Kasumi-1 (cell line): ENCODE measurements at regions not wholly inside any gene's neighbourhood (a gene's known extent, or its start where the extent isn't known, plus 50 kb on each side); places are given as distances from the start of the nearest gene placed in this dataset.
"Not testable (repeated sequence)": the region's sequence is repeated elsewhere in the genome, so short reads cannot be mapped to it uniquely, and the experiment has no call there.

Source experiments
- DNase-seq, 2 experiments: peaks; one replicate each; lab custom pipeline; 2025; lab: John Stamatoyannopoulos, UW

DNA sequence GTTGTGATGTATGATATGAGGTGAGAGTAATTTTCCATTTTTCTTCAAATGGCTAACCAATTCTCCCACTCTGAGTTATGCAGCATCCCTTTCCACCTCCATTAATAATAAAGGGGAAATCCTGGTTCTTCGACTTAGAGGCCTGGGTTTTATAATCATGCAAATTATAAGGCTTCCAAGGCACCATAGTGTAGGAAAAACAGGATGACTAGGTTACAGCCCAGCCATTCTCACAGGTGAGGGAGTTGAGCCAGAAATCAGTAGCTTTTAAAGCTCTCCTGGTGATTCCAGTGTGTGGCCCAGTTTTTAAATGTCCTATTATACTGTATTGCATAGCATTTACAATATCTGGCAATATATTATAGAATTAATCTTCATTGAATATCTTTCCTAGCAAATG, 203.1 kb downstream of the ARHGEF9 start:
- no peak for DNase-seq

GRCh38 chrX:63581398-63581797, 203.6 kb downstream of the ARHGEF9 start:
- DNase-seq = no peak

- no peak for DNase-seq
Observed at GRCh38 chrX:63576533-63576932, 208.5 kb downstream of the ARHGEF9 start.

DNA sequence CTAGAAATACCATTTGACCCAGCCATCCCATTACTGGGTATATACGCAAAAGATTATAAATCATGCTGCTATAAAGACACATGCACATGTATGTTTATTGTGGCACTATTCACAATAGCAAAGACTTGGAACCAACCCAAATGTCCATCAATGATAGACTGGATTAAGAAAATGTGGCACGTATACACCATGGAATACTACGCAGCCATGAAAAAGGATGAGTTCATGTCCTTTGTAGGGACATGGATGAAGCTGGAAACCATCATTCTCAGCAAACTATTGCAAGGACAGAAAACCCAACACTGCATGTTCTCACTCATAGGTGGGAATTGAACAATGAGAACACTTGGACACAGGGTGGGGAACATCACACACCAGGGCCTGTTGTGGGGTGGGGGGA, 209.3 kb downstream of the ARHGEF9 start:
- not testable (repeated sequence) for DNase-seq

DNA sequence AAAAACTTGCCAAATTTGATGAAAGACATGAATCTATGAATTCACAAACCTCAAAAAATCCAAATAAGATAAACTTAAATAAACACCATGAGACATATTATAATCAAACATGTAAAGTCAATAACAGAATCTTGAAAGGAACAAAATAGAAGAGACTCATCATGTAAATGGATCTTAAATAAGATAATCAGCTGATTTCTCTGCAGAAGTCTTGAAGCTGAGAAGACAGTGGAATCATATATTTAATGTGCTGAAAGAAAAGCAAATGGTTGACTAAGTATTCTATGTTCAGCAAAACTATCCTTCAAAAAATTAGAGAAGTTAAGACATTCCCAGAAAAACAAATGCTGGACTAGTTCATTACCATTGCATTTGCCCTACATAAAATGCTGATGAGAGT, 215.7 kb upstream of the SPIN4 start:
- no peak for DNase-seq

GRCh38 chrX:63561425-63561824, 210.3 kb upstream of the SPIN4 start:
- DNase-seq = no peak

GRCh38 chrX:63560601-63561218, 209.6 kb upstream of the SPIN4 start:
- DNase-seq = peak; percentile 74 to 89

DNA sequence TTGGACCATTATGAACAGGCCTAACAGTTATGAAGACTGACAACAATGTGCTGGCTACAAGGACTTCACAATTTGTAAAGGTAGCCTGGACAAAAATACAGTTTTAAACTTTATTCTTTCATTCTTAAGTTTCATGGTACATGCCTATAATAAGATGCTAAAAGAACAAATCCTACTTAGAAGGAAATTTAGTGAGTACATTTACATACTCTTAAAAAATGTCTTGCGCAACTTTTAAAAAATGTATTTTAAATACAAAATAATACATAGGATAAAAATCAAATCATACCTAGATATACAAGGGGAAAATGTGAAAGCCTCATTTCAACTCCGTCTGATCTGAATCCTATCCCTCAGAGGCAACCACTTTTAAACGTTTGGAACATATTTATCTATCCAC, 200.7 kb upstream of the SPIN4 start:
- no peak for DNase-seq

DNA sequence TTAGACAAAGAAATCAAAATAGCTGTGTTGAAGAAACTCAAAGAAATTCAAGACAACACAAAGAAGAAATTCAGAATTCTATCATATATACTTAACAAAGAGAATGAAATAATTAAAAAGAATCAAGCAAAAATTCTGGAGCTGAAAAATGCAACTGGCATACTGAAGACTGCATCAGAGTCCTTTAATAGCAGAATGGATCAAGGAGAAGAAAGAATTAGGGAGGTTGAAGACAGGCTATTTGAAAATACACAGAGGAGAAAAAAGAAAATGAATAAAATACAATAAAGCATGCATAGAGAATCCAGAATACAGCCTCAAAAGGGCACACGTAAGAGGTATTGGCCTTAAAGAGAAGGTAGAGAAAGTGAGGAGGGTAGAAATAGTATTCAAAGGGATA, 179.5 kb upstream of the SPIN4 start:
- DNase-seq = no peak

DNA sequence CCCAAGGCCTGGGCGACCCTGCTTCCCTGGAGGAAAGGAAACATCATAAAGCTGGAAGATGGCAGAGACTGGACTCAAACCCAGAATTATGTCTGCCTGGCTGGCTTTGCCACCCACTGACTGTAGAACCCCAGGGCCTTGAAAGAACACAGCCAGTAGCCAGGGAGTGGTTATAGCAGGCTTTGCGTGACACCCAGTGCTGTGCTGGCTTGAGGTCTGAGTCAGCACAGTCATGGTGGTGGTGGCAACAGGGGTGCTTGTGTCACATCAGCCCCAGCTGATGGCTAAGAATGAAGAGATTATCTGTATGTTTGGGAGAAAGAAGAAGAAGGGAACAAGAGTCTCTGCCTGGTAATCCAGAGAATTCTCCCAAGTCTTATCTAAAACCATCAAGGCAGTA, 178.8 kb upstream of the SPIN4 start:
- no peak for DNase-seq

DNA sequence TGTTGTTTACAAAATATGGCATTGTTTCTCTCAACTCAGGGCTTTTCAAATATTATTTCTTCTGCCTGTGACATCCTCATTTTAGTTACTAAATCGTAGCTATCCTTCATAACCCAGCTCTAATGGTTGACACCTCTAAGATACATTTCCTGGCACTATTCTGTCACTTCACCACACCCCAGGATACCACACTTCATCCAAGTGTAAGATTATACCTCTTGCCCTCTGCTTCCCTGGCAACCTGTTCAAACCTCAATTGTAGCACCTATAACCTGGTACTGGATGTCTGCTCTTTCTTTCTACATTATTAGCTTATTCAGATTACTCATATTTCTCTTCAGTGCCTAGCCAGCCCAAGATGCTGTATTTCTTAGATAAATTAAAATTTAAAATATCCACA, 175.7 kb upstream of the SPIN4 start:
- DNase-seq = no peak

- DNase-seq = no peak
Observed at GRCh38 chrX:63525491-63525890, 174.4 kb upstream of the SPIN4 start.

DNA sequence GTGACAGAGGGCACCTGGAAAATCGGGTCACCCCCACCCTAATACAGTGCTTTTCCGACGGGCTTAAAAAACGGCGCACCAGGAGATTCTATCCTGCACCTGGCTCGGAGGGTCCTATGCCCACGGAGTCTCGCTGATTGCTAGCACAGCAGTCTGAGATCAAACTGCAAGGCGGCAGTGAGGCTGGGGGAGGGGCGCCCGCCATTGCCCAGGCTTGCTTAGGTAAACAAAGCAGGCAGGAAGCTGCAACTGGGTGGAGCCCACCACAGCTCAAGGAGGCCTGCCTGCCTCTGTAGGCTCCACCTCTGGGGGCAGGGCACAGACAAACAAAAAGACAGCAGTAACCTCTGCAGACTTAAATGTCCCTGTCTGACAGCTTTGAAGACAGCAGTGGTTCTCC, 168.2 kb upstream of the SPIN4 start:
- not testable (repeated sequence) for DNase-seq

GRCh38 chrX:63514569-63515080, 163.5 kb upstream of the SPIN4 start:
- no peak for DNase-seq

GRCh38 chrX:63513825-63514568, 162.9 kb upstream of the SPIN4 start:
- DNase-seq = no peak

DNA sequence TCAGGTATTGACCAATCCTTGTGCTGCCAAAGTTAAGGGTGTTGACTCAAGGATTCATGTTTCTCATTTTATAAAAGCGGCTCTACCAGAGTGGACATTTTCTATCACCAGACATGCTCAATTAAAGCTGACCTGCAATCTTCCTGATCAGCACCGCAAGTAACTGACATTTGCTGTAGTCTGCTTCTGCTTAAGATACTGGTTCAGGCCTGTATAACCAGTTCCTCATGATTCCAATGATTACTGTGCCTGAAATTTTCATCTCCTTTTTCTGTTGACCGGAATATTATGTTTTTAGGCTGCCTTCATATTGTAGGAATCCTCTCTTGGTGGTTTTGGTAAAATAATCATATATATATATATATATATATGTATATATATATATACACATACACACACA, 160.2 kb upstream of the SPIN4 start:
- DNase-seq = no peak

GRCh38 chrX:63508668-63509067, 157.5 kb upstream of the SPIN4 start:
- DNase-seq = no peak

GRCh38 chrX:63506320-63506719, 155.2 kb upstream of the SPIN4 start:
- peak; percentile 40 to 64 for DNase-seq

GRCh38 chrX:63503541-63503940, 152.4 kb upstream of the SPIN4 start:
- no peak for DNase-seq

- no peak for DNase-seq
Observed at GRCh38 chrX:63488546-63489373, 137.6 kb upstream of the SPIN4 start.

- no peak for DNase-seq
Observed at GRCh38 chrX:63475200-63475599, 124.1 kb upstream of the SPIN4 start.

DNA sequence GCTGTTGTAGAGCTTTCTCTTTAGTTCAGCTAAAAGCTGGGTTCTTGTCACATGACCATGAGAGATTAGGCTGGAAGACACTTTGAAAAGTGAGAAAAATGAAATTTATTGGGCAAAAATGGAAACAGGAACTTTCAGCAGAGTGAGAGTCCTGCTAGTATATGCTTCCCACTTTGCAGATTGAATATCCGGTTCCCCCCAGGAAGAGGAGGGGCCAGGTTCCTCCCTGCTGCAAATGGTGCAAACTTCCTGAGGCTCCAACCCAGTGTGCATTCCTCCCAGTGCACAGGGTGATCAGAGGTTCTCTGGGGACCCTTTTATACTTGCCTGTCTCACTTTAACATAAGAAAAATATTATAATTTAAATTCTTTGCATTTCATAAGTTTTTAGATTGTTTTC, 119.9 kb upstream of the SPIN4 start:
- DNase-seq = no peak

GRCh38 chrX:63470506-63470905, 119.4 kb upstream of the SPIN4 start:
- no peak for DNase-seq
